B cell (primary cell): ENCODE measurements at regions not wholly inside any gene's neighbourhood (a gene's known extent, or its start where the extent isn't known, plus 50 kb on each side); places are given as distances from the start of the nearest gene placed in this dataset.

ENCODE experiments used
- ATAC-seq: fragments of 200-7000 bp; cut with Tn5 transposase; one replicate; pipeline ENCODE4 v1.10.0; 2021; ENCODE audit warnings: low read depth, mild to moderate bottlenecking, moderate number of reproducible peaks, moderate library complexity
- CTCF ChIA-PET: fragments of 350-600 bp; sonication (Branson Sonifier 250); formaldehyde crosslinking; loops from one replicate; lab custom pipeline; 2021; ENCODE audit warnings: antibody characterized with exemption, inconsistent platforms; lab: Charles Lee
- POLR2A ChIA-PET: fragments of 350-600 bp; sonication (Branson Sonifier 250); formaldehyde crosslinking; loops from one replicate; lab custom pipeline; 2021; ENCODE audit warnings: antibody characterized with exemption; lab: Charles Lee
- DNase-seq: peaks from one replicate; pipeline ENCODE4 v3.0.0; 2013
- H2AFZ ChIP-seq: 2 replicates; pipeline ENCODE4 v1.6.1; 2012; ENCODE audit warnings: mild to moderate bottlenecking, low read depth, low read length; ENCODE audit not compliant: insufficient read depth, poor library complexity, severe bottlenecking
- H3K27ac ChIP-seq, 2 donors: 1 replicate in 1 of 2; 2 replicates in 1 of 2; pipeline ENCODE4 v1.5.1; 2012 to 2013; ENCODE audit warnings: low read length in 2 of 2, mild to moderate bottlenecking in 2 of 2, moderate library complexity in 1 of 2
- H3K27me3 ChIP-seq, 4 experiments: fragments of 200-600 bp in 1 of 4; sonication (generic) in 1 of 4; replicated peaks in 1 of 4; 1 replicate in 2 of 4; 2 replicates in 2 of 4; pipeline versions ENCODE4 v1.6.1 to v1.7.0; 2013 to 2016; ENCODE audit warnings: low read length in 3 of 4, mild to moderate bottlenecking in 2 of 4, mixed read lengths in 1 of 4, moderate library complexity in 1 of 4; ENCODE audit not compliant: insufficient read depth in 4 of 4, control insufficient read depth in 3 of 4; ENCODE audit errors: control extremely low read depth in 1 of 4
- H3K36me3 ChIP-seq, 2 experiments: replicated peaks in 1 of 2; 1 replicate in 1 of 2; 2 replicates in 1 of 2; pipeline versions ENCODE4 v1.6.1 to v1.7.1; 2013; ENCODE audit warnings: low read length in 1 of 2; ENCODE audit not compliant: insufficient read depth in 2 of 2, control insufficient read depth in 1 of 2; ENCODE audit errors: control extremely low read depth in 1 of 2, extremely low read depth in 1 of 2
- H3K4me1 ChIP-seq, 2 donors: fragments of 200-600 bp in 1 of 2; sonication (generic) in 1 of 2; 1 replicate in 1 of 2; 2 replicates in 1 of 2; pipeline versions ENCODE4 v1.5.1 to v1.6.1; 2013 to 2017; ENCODE audit warnings: low read length in 2 of 2; ENCODE audit not compliant: control insufficient read depth in 2 of 2, insufficient read depth in 2 of 2
- H3K4me2 ChIP-seq: replicated peaks from 2 replicates; pipeline ENCODE3; 2012; ENCODE audit warnings: mild to moderate bottlenecking, low read depth, low read length; ENCODE audit not compliant: poor library complexity, severe bottlenecking
- H3K4me3 ChIP-seq, 5 experiments: fragments of 200-600 bp in 1 of 5; sonication (generic) in 1 of 5; 1 replicate in 3 of 5; 2 replicates in 2 of 5; pipeline versions ENCODE4 v1.5.1 to v1.7.0; 2011 to 2016; ENCODE audit warnings: low read length in 4 of 5, mild to moderate bottlenecking in 4 of 5, low read depth in 2 of 5, control low read depth in 1 of 5, moderate library complexity in 1 of 5; ENCODE audit not compliant: insufficient read depth in 1 of 5; ENCODE audit errors: control extremely low read depth in 1 of 5, extremely low read depth in 1 of 5
- H3K79me2 ChIP-seq: fragments of 200-600 bp; sonication (generic); one replicate; pipeline ENCODE4 v1.6.0; 2016; ENCODE audit warnings: low read length; ENCODE audit not compliant: control insufficient read depth, insufficient read depth
- H3K9ac ChIP-seq: fragments of 200-600 bp; sonication (generic); 2 replicates; pipeline ENCODE4 v1.6.1; 2017; ENCODE audit warnings: mild to moderate bottlenecking, low read length, moderate library complexity
- H3K9me3 ChIP-seq, 3 donors: one replicate each; pipeline versions ENCODE4 v1.6.1 to v1.7.1; 2013; ENCODE audit warnings: low read length in 2 of 3; ENCODE audit not compliant: control insufficient read depth in 2 of 3, insufficient read depth in 1 of 3; ENCODE audit errors: control extremely low read depth in 1 of 3
- H4K20me1 ChIP-seq: 2 replicates; pipeline ENCODE4 v1.6.0; 2012; ENCODE audit warnings: mild to moderate bottlenecking, low read length; ENCODE audit not compliant: insufficient read depth, control insufficient read depth, poor library complexity, severe bottlenecking
- H3K27ac Mint-ChIP-seq: one replicate; pipeline ENCODE4 v1.8.0; 2021; ENCODE audit warnings: mixed read lengths
- H3K27me3 Mint-ChIP-seq: one replicate; pipeline ENCODE4 v1.8.0; 2021; ENCODE audit warnings: mixed read lengths
- H3K4me1 Mint-ChIP-seq: one replicate; pipeline ENCODE4 v1.8.0; 2021; ENCODE audit warnings: mixed read lengths
- H3K4me3 Mint-ChIP-seq: one replicate; pipeline ENCODE4 v1.8.0; 2021; ENCODE audit warnings: mixed read lengths
- H3K9me3 Mint-ChIP-seq: one replicate; pipeline ENCODE4 v1.8.0; 2022; ENCODE audit warnings: mixed read lengths; ENCODE audit not compliant: insufficient read depth
- EZH2 ChIP-seq: IDR thresholded peaks from 2 replicates; pipeline ENCODE4 v1.6.1; 2012; ENCODE audit warnings: borderline replicate concordance, low read depth, mild to moderate bottlenecking, moderate library complexity, low read length; ENCODE audit not compliant: insufficient read depth, poor library complexity, severe bottlenecking
- WGBS: methylation state at CpG from one replicate; pipeline ENCODE4 v1.1.5; 2013; ENCODE audit warnings: missing lambda C conversion rate; ENCODE audit not compliant: insufficient coverage; 5-methylcytosine and 5-hydroxymethylcytosine counted together
- intact Hi-C: fragments of 100-400 bp; cut with micrococcal nuclease; formaldehyde crosslinking; loops from one replicate; pipeline ENCODE4 v1.10.0; 2022
- TF ChIP-seq, protein P1 (sequence below): fragments of 200-600 bp; IDR thresholded peaks from one replicate; pipeline ENCODE4 v1.8.0; 2022; ENCODE audit warnings: antibody characterized with exemption, mild to moderate bottlenecking

DNA sequence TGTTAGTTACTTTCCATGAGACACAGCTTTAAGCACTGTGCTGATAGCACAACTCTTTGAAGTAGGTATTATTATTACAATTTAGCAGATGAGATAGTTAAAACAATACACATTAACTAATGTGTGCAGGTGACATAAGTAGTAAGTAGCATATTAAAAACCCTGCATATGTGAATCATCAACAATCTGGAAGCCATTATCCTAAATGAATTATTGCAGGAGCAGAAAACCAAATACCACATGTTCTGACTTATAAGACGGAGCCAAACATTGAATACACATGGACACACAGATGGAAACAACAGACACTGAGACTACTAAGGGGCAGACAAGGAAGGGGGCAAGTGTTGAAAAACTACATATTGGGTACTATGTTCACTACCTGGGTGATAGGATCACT, 300.3 kb upstream of the GULP1 start:
- POLR2A ChIA-PET = no interaction called here
- Histone ChIP-seq H2AFZ (no peak overlapping the region), H4K20me1 (no peaks in the 10 kb centered on the region), H3K36me3 (no peaks in the 10 kb centered on the region), H3K9ac (no peak overlapping the region), H3K4me1 (peaks cover 13 to 29% of the 10 kb centered on the region in 2 donors), H3K27ac (no peak overlapping the region), H3K9me3 (peaks cover 0 to 3% (median 0%) of the 10 kb centered on the region in 3 donors), H3K27me3 (no peaks in the 10 kb centered on the region), H3K79me2 (no peaks in the 10 kb centered on the region), H3K4me3 (no peak overlapping the region), H3K4me2 (no peak overlapping the region)
- CTCF ChIA-PET = no interaction called here
- TF ChIP-seq, protein P1, sequence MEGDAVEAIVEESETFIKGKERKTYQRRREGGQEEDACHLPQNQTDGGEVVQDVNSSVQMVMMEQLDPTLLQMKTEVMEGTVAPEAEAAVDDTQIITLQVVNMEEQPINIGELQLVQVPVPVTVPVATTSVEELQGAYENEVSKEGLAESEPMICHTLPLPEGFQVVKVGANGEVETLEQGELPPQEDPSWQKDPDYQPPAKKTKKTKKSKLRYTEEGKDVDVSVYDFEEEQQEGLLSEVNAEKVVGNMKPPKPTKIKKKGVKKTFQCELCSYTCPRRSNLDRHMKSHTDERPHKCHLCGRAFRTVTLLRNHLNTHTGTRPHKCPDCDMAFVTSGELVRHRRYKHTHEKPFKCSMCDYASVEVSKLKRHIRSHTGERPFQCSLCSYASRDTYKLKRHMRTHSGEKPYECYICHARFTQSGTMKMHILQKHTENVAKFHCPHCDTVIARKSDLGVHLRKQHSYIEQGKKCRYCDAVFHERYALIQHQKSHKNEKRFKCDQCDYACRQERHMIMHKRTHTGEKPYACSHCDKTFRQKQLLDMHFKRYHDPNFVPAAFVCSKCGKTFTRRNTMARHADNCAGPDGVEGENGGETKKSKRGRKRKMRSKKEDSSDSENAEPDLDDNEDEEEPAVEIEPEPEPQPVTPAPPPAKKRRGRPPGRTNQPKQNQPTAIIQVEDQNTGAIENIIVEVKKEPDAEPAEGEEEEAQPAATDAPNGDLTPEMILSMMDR = no peak
- TF ChIP-seq EZH2 = no peak
- DNase-seq = no peak
- Mint-ChIP-seq H3K9me3 (no peaks in the 10 kb centered on the region), H3K27me3 (no peaks in the 10 kb centered on the region), H3K4me3 (no peak overlapping the region), H3K4me1 (peaks cover 4% of the 10 kb centered on the region), H3K27ac (no peak overlapping the region)
- intact Hi-C loops = no loop called here
- no CpG with 5 or more reads among the region's 1 CpG for WGBS
- ATAC-seq = no peak

DNA sequence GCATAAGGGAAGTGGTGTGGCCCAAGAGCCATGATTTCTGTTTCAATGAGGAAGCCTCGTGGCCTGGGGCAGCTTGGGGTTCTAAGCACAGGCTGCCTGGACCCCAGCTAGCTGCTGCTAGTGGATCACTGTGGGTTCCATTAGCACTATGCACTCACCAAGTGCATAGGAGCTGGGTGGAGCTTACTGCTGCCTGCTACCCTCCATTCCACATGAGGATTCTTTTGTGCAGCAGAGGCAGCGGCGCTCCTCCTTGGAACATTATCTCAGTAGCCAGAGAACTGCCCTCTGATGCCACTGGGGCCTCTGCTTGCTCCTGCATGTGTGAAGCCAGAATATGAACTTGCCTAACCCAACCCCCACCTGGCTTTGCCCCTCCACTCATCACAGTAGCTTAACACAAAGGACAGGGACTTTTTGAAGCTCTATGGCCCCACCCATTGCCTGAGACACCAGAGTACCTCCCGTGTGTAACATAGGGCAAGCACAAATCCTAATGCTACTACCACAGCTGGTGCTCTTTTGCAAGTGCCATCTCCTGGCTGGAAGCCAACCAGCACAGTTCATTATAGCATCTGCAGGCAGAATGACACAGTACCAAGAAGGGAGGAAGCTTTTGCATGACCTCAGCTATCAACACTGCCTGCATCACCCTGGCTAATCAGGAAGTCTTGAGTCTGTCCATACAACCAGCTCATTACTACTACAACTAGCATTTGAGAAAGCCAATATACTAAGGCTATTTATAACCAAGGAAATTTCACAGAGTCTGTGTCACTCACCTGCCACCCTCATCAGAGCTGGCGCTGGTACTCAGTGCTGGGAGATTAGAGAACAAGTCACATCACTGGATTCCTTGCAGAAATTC, 297.0 kb upstream of the GULP1 start:
- no peaks in the 10 kb centered on the region for H4K20me1 ChIP-seq
- intact Hi-C loops = no loop called here
- no peaks in the 10 kb centered on the region for H3K27me3 Mint-ChIP-seq
- H3K79me2 ChIP-seq = no peaks in the 10 kb centered on the region
- H3K4me1 Mint-ChIP-seq = no peaks in the 10 kb centered on the region
- no peak overlapping the region for H3K4me3 ChIP-seq
- peaks cover 0 to 3% (median 0%) of the 10 kb centered on the region in 3 donors for H3K9me3 ChIP-seq
- ChIA-PET CTCF (no interaction called here), POLR2A (no interaction called here)
- no peak for DNase-seq
- TF ChIP-seq, protein P1 = no peak
- TF ChIP-seq EZH2 = no peak
- no peaks in the 10 kb centered on the region for H3K9me3 Mint-ChIP-seq
- H3K36me3 ChIP-seq = no peaks in the 10 kb centered on the region
- H3K9ac ChIP-seq = no peak overlapping the region
- H3K4me3 Mint-ChIP-seq = no peak overlapping the region
- no peak overlapping the region for H3K27ac ChIP-seq
- no peak overlapping the region for H3K4me2 ChIP-seq
- no peak for ATAC-seq
- H3K27ac Mint-ChIP-seq = no peak overlapping the region
- no peak overlapping the region for H2AFZ ChIP-seq
- peaks cover 8 to 16% of the 10 kb centered on the region in 2 donors for H3K4me1 ChIP-seq
- no peaks in the 10 kb centered on the region for H3K27me3 ChIP-seq
- 63% methylated on average over 5 of the region's 5 CpGs for WGBS
